Vagina (tissue), 2 donors: ENCODE measurements at regions not wholly inside any gene's neighbourhood (a gene's known extent, or its start where the extent isn't known, plus 50 kb on each side); places are given as distances from the start of the nearest gene placed in this dataset.

Experiments
- POLR2A ChIP-seq, 2 donors: fragments of 450-650 bp; IDR thresholded peaks; one replicate each; pipeline ENCODE4 v1.6.1; 2017; ENCODE audit warnings: antibody characterized with exemption in 2 of 2, mild to moderate bottlenecking in 2 of 2, moderate library complexity in 2 of 2
- TF ChIP-seq, protein P1 (sequence below), 3 experiments: fragments of 450-650 bp in 2 of 3; fragments of 200-600 bp in 1 of 3; sonication (generic) in 1 of 3; IDR thresholded peaks; one replicate each; pipeline ENCODE4 v1.5.1; 2017 to 2019; ENCODE audit warnings: antibody characterized with exemption in 3 of 3, mild to moderate bottlenecking in 2 of 3, moderate library complexity in 2 of 3

DNA sequence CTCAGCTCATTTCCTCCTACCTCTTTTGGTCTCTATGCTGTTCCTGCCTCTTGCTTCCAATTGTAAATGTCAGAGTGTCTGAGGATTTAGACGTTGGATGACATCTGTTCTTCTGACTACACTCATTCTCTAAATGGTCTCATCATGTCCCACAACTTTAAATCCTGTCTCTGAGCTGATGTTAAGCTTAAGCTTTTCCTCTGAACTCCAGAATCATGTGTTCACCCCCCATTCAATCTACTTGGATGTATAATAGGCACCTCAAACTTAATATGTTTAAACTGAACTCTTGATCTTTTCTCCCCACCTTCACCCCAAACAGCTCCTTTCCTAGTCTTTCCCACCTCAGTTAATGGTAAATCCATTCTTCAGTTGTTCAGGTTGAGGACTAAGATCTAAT, 433.6 kb downstream of the CSNK1G3 start:
- no peak for TF ChIP-seq POLR2A (IDR thresholded peaks at IDR 0.05)
- TF ChIP-seq, protein P1, sequence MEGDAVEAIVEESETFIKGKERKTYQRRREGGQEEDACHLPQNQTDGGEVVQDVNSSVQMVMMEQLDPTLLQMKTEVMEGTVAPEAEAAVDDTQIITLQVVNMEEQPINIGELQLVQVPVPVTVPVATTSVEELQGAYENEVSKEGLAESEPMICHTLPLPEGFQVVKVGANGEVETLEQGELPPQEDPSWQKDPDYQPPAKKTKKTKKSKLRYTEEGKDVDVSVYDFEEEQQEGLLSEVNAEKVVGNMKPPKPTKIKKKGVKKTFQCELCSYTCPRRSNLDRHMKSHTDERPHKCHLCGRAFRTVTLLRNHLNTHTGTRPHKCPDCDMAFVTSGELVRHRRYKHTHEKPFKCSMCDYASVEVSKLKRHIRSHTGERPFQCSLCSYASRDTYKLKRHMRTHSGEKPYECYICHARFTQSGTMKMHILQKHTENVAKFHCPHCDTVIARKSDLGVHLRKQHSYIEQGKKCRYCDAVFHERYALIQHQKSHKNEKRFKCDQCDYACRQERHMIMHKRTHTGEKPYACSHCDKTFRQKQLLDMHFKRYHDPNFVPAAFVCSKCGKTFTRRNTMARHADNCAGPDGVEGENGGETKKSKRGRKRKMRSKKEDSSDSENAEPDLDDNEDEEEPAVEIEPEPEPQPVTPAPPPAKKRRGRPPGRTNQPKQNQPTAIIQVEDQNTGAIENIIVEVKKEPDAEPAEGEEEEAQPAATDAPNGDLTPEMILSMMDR (IDR thresholded peaks at IDR 0.05), result no peak
